ENCODE measurements at regions not wholly inside any gene's neighbourhood (a gene's known extent, or its start where the extent isn't known, plus 50 kb on each side); places are given as distances from the start of the nearest gene placed in this dataset.

DNA sequence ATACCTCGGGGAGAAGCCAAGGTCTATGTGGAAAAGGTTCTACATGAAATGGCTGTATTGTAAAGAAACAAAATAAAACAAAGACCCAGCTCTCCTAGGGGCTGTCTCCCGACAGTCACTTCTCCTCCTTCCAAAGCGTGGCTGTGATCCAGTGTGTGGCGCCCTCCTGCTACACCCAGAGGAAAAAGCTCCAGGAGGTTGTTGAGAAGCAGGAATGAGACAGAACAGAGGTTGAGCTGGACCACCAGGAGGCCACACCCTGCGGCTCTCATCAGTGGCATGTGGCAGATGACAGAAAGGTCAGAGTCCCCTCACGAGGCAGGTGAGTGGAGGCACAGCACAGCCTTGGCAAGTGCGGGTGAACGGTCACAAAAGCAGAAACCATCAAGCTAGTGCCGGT lies 236.0 kb downstream of the TBXT start:
- no peak for TF ChIP-seq MAZ (IDR thresholded peaks at IDR 0.05; ENCODE audit: borderline replicate concordance, low read depth, low read length)
- TF ChIP-seq, protein P1, sequence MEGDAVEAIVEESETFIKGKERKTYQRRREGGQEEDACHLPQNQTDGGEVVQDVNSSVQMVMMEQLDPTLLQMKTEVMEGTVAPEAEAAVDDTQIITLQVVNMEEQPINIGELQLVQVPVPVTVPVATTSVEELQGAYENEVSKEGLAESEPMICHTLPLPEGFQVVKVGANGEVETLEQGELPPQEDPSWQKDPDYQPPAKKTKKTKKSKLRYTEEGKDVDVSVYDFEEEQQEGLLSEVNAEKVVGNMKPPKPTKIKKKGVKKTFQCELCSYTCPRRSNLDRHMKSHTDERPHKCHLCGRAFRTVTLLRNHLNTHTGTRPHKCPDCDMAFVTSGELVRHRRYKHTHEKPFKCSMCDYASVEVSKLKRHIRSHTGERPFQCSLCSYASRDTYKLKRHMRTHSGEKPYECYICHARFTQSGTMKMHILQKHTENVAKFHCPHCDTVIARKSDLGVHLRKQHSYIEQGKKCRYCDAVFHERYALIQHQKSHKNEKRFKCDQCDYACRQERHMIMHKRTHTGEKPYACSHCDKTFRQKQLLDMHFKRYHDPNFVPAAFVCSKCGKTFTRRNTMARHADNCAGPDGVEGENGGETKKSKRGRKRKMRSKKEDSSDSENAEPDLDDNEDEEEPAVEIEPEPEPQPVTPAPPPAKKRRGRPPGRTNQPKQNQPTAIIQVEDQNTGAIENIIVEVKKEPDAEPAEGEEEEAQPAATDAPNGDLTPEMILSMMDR (conservative IDR thresholded peaks at IDR 0.05; ENCODE audit: low read depth, low read length) = no peak
- TF ChIP-seq RCOR1 (IDR thresholded peaks at IDR 0.05; ENCODE audit: insufficient replicate concordance, low read length) = no peak
- TF ChIP-seq POLR2A (IDR thresholded peaks at IDR 0.05; ENCODE audit: low read depth, low read length) = no peak
